B cell (primary cell): ENCODE measurements at regions not wholly inside any gene's neighbourhood (a gene's known extent, or its start where the extent isn't known, plus 50 kb on each side); places are given as distances from the start of the nearest gene placed in this dataset.

Source experiments
- ATAC-seq: fragments of 200-7000 bp; cut with Tn5 transposase; one replicate; pipeline ENCODE4 v1.10.0; 2021; ENCODE audit warnings: low read depth, mild to moderate bottlenecking, moderate number of reproducible peaks, moderate library complexity
- CTCF ChIA-PET: fragments of 350-600 bp; sonication (Branson Sonifier 250); formaldehyde crosslinking; loops from one replicate; lab custom pipeline; 2021; ENCODE audit warnings: antibody characterized with exemption, inconsistent platforms; lab: Charles Lee
- POLR2A ChIA-PET: fragments of 350-600 bp; sonication (Branson Sonifier 250); formaldehyde crosslinking; loops from one replicate; lab custom pipeline; 2021; ENCODE audit warnings: antibody characterized with exemption; lab: Charles Lee
- DNase-seq: peaks from one replicate; pipeline ENCODE4 v3.0.0; 2013
- H2AFZ ChIP-seq: 2 replicates; pipeline ENCODE4 v1.6.1; 2012; ENCODE audit warnings: mild to moderate bottlenecking, low read depth, low read length; ENCODE audit not compliant: insufficient read depth, poor library complexity, severe bottlenecking
- H3K27ac ChIP-seq, 2 donors: 1 replicate in 1 of 2; 2 replicates in 1 of 2; pipeline ENCODE4 v1.5.1; 2012 to 2013; ENCODE audit warnings: low read length in 2 of 2, mild to moderate bottlenecking in 2 of 2, moderate library complexity in 1 of 2
- H3K27me3 ChIP-seq, 4 experiments: fragments of 200-600 bp in 1 of 4; sonication (generic) in 1 of 4; replicated peaks in 1 of 4; 1 replicate in 2 of 4; 2 replicates in 2 of 4; pipeline versions ENCODE4 v1.6.1 to v1.7.0; 2013 to 2016; ENCODE audit warnings: low read length in 3 of 4, mild to moderate bottlenecking in 2 of 4, mixed read lengths in 1 of 4, moderate library complexity in 1 of 4; ENCODE audit not compliant: insufficient read depth in 4 of 4, control insufficient read depth in 3 of 4; ENCODE audit errors: control extremely low read depth in 1 of 4
- H3K36me3 ChIP-seq, 2 experiments: replicated peaks in 1 of 2; 1 replicate in 1 of 2; 2 replicates in 1 of 2; pipeline versions ENCODE4 v1.6.1 to v1.7.1; 2013; ENCODE audit warnings: low read length in 1 of 2; ENCODE audit not compliant: insufficient read depth in 2 of 2, control insufficient read depth in 1 of 2; ENCODE audit errors: control extremely low read depth in 1 of 2, extremely low read depth in 1 of 2
- H3K4me1 ChIP-seq, 2 donors: fragments of 200-600 bp in 1 of 2; sonication (generic) in 1 of 2; 1 replicate in 1 of 2; 2 replicates in 1 of 2; pipeline versions ENCODE4 v1.5.1 to v1.6.1; 2013 to 2017; ENCODE audit warnings: low read length in 2 of 2; ENCODE audit not compliant: control insufficient read depth in 2 of 2, insufficient read depth in 2 of 2
- H3K4me2 ChIP-seq: replicated peaks from 2 replicates; pipeline ENCODE3; 2012; ENCODE audit warnings: mild to moderate bottlenecking, low read depth, low read length; ENCODE audit not compliant: poor library complexity, severe bottlenecking
- H3K4me3 ChIP-seq, 5 experiments: fragments of 200-600 bp in 1 of 5; sonication (generic) in 1 of 5; 1 replicate in 3 of 5; 2 replicates in 2 of 5; pipeline versions ENCODE4 v1.5.1 to v1.7.0; 2011 to 2016; ENCODE audit warnings: low read length in 4 of 5, mild to moderate bottlenecking in 4 of 5, low read depth in 2 of 5, control low read depth in 1 of 5, moderate library complexity in 1 of 5; ENCODE audit not compliant: insufficient read depth in 1 of 5; ENCODE audit errors: control extremely low read depth in 1 of 5, extremely low read depth in 1 of 5
- H3K79me2 ChIP-seq: fragments of 200-600 bp; sonication (generic); one replicate; pipeline ENCODE4 v1.6.0; 2016; ENCODE audit warnings: low read length; ENCODE audit not compliant: control insufficient read depth, insufficient read depth
- H3K9ac ChIP-seq: fragments of 200-600 bp; sonication (generic); 2 replicates; pipeline ENCODE4 v1.6.1; 2017; ENCODE audit warnings: mild to moderate bottlenecking, low read length, moderate library complexity
- H3K9me3 ChIP-seq, 3 donors: one replicate each; pipeline versions ENCODE4 v1.6.1 to v1.7.1; 2013; ENCODE audit warnings: low read length in 2 of 3; ENCODE audit not compliant: control insufficient read depth in 2 of 3, insufficient read depth in 1 of 3; ENCODE audit errors: control extremely low read depth in 1 of 3
- H4K20me1 ChIP-seq: 2 replicates; pipeline ENCODE4 v1.6.0; 2012; ENCODE audit warnings: mild to moderate bottlenecking, low read length; ENCODE audit not compliant: insufficient read depth, control insufficient read depth, poor library complexity, severe bottlenecking
- H3K27ac Mint-ChIP-seq: one replicate; pipeline ENCODE4 v1.8.0; 2021; ENCODE audit warnings: mixed read lengths
- H3K27me3 Mint-ChIP-seq: one replicate; pipeline ENCODE4 v1.8.0; 2021; ENCODE audit warnings: mixed read lengths
- H3K4me1 Mint-ChIP-seq: one replicate; pipeline ENCODE4 v1.8.0; 2021; ENCODE audit warnings: mixed read lengths
- H3K4me3 Mint-ChIP-seq: one replicate; pipeline ENCODE4 v1.8.0; 2021; ENCODE audit warnings: mixed read lengths
- H3K9me3 Mint-ChIP-seq: one replicate; pipeline ENCODE4 v1.8.0; 2022; ENCODE audit warnings: mixed read lengths; ENCODE audit not compliant: insufficient read depth
- CTCF ChIP-seq: fragments of 200-600 bp; IDR thresholded peaks from one replicate; pipeline ENCODE4 v1.8.0; 2022; ENCODE audit warnings: antibody characterized with exemption, mild to moderate bottlenecking
- EZH2 ChIP-seq: IDR thresholded peaks from 2 replicates; pipeline ENCODE4 v1.6.1; 2012; ENCODE audit warnings: borderline replicate concordance, low read depth, mild to moderate bottlenecking, moderate library complexity, low read length; ENCODE audit not compliant: insufficient read depth, poor library complexity, severe bottlenecking
- WGBS: methylation state at CpG from one replicate; pipeline ENCODE4 v1.1.5; 2013; ENCODE audit warnings: missing lambda C conversion rate; ENCODE audit not compliant: insufficient coverage; 5-methylcytosine and 5-hydroxymethylcytosine counted together
- intact Hi-C: fragments of 100-400 bp; cut with micrococcal nuclease; formaldehyde crosslinking; loops from one replicate; pipeline ENCODE4 v1.10.0; 2022

- no peak overlapping the region for H3K4me3 Mint-ChIP-seq
- no peak overlapping the region for H3K4me2 ChIP-seq
- intact Hi-C loops = no loop called here
- no peak overlapping the region for H3K9ac ChIP-seq
- ATAC-seq (no peak), DNase-seq (no peak)
- H3K4me1 Mint-ChIP-seq = peaks cover 5% of the 10 kb centered on the region
- no peak overlapping the region for H3K27ac ChIP-seq
- ChIA-PET CTCF (interaction anchor here (4.3 kb wide), 1 partner anchor 10 kb away, joined by 19 read pairs; no protein-coding TSS in a partner anchor), POLR2A (no interaction called here)
- no peak overlapping the region for H2AFZ ChIP-seq
- peaks cover 17% of the 10 kb centered on the region for H3K27me3 Mint-ChIP-seq
- peaks cover 0 to 11% (median 10%) of the 10 kb centered on the region in 3 donors for H3K9me3 ChIP-seq
- no peak overlapping the region for H3K27ac Mint-ChIP-seq
- TF ChIP-seq CTCF (no peak), EZH2 (no peak)
- H3K4me3 ChIP-seq = no peak overlapping the region
- H3K9me3 Mint-ChIP-seq = no peaks in the 10 kb centered on the region
- no peaks in the 10 kb centered on the region for H3K36me3 ChIP-seq
- no CpG with 5 or more reads among the region's 5 CpGs for WGBS
- H3K4me1 ChIP-seq = no peaks in the 10 kb centered on the region
- no peaks in the 10 kb centered on the region for H4K20me1 ChIP-seq
- H3K27me3 ChIP-seq = peaks cover 0 to 7% (median 1%) of the 10 kb centered on the region in 4 experiments
- no peaks in the 10 kb centered on the region for H3K79me2 ChIP-seq
These were observed 62.3 kb upstream of the CLMP start for GRCh38 chr11:123257370-123257769.

DNA sequence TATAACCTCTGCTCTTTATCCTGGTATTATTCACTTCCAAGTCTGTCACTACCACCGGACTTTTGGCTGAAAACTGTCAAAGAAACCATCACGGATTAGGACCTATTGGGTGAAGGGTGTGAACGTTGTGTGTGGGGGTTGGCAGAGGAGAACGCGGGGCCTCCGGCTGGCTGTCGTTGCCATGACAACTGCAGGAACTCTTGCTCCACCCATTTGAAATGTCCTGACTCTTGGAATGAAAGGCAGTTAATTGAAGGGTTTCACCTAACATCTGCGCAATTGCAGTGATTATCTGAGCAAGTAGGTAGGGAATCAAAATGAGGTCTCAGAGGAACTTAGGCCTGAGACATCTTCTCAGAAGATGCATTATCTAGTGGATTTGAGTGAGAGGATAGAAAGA is 60.9 kb upstream of the CLMP start:
- Histone ChIP-seq H3K9me3 (peaks cover 0 to 11% (median 10%) of the 10 kb centered on the region in 3 donors), H4K20me1 (no peaks in the 10 kb centered on the region), H2AFZ (no peak overlapping the region), H3K4me2 (no peak overlapping the region), H3K36me3 (no peaks in the 10 kb centered on the region), H3K4me1 (no peaks in the 10 kb centered on the region), H3K27ac (no peak overlapping the region), H3K79me2 (no peaks in the 10 kb centered on the region), H3K4me3 (no peak overlapping the region), H3K27me3 (no peaks in the 10 kb centered on the region), H3K9ac (no peak overlapping the region)
- peaks cover 17% of the 10 kb centered on the region for H3K27me3 Mint-ChIP-seq
- WGBS = 99% methylated on average over 7 of the region's 8 CpGs
- no peaks in the 10 kb centered on the region for H3K9me3 Mint-ChIP-seq
- no peak overlapping the region for H3K27ac Mint-ChIP-seq
- DNase-seq (no peak), ATAC-seq (no peak)
- no peaks in the 10 kb centered on the region for H3K4me1 Mint-ChIP-seq
- ChIA-PET CTCF (interaction anchor here (4.3 kb wide), 1 partner anchor 9 kb away, joined by 19 read pairs; no protein-coding TSS in a partner anchor), POLR2A (no interaction called here)
- no peak for TF ChIP-seq CTCF
- no peak for TF ChIP-seq EZH2
- intact Hi-C loops = no loop called here
- no peak overlapping the region for H3K4me3 Mint-ChIP-seq
